Ovary (tissue), 3 donors: ENCODE measurements at regions not wholly inside any gene's neighbourhood (a gene's known extent, or its start where the extent isn't known, plus 50 kb on each side); places are given as distances from the start of the nearest gene placed in this dataset.

Experiments
- POLR2A ChIP-seq: fragments of 450-650 bp; IDR thresholded peaks from one replicate; pipeline ENCODE4 v1.6.1; 2017; ENCODE audit warnings: antibody characterized with exemption, mild to moderate bottlenecking, moderate library complexity
- TF ChIP-seq, protein P1 (sequence below), 3 donors: fragments of 450-650 bp in 2 of 3; fragments of 200-600 bp in 1 of 3; IDR thresholded peaks; one replicate each; pipeline versions ENCODE4 v1.5.1 to v1.8.0; 2016 to 2022; ENCODE audit warnings: antibody characterized with exemption in 3 of 3, mild to moderate bottlenecking in 1 of 3
- donor health status: DM: no; HTN: no; CAD: no.

DNA sequence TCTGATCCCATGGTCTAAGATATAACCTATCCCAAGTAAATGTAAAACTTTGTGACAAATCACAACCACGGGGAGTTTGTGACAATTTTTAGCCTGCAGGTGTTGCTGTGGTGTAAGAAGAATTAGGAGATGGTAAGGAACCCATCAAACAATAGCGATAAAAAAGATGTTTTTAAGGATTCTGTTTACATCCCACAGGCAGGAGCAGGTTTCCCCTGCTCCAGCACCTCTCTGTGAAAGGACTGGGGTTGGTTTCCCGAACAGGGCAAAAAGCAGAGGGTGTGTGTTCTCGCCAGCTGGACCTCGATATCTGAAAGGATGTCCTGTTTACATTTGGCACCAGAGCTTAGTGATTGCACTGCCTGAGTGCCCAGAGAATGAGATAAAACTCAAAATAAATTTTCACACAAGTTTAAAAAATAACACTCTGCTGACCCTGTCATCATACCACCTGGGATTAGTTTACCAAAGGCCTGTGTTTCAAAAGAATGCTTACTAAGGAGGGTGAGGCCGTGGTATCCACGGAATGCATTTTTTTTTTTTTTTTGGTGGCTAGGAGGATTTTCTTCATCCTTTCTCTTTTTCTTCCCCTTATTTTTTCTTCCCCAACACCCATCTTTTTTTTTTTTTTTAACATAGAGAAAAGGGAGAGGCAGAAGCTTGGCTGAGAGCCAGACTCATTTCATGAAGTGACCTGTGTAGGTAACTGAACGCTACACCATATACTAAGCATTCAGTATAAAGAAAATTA is 151.8 kb upstream of the DPH6 start:
- TF ChIP-seq, protein P1, sequence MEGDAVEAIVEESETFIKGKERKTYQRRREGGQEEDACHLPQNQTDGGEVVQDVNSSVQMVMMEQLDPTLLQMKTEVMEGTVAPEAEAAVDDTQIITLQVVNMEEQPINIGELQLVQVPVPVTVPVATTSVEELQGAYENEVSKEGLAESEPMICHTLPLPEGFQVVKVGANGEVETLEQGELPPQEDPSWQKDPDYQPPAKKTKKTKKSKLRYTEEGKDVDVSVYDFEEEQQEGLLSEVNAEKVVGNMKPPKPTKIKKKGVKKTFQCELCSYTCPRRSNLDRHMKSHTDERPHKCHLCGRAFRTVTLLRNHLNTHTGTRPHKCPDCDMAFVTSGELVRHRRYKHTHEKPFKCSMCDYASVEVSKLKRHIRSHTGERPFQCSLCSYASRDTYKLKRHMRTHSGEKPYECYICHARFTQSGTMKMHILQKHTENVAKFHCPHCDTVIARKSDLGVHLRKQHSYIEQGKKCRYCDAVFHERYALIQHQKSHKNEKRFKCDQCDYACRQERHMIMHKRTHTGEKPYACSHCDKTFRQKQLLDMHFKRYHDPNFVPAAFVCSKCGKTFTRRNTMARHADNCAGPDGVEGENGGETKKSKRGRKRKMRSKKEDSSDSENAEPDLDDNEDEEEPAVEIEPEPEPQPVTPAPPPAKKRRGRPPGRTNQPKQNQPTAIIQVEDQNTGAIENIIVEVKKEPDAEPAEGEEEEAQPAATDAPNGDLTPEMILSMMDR (IDR thresholded peaks at IDR 0.05), result no peak
- no peak for TF ChIP-seq POLR2A
